ENCODE measurements at regions not wholly inside any gene's neighbourhood (a gene's known extent, or its start where the extent isn't known, plus 50 kb on each side); places are given as distances from the start of the nearest gene placed in this dataset.

GRCh38 chr12:5178571-5178970 is 134.9 kb downstream of the KCNA5 start:
- TF ChIP-seq POLR2A (IDR thresholded peaks at IDR 0.05): no peak
- no peak for TF ChIP-seq CTCF (IDR thresholded peaks at IDR 0.05)

All from stomach (tissue), 4 donors.